GM19463 (cell line): ENCODE measurements at regions not wholly inside any gene's neighbourhood (a gene's known extent, or its start where the extent isn't known, plus 50 kb on each side); places are given as distances from the start of the nearest gene placed in this dataset.
A peak's percentile ranks its signal among the peaks of the same experiment; 100 is the strongest.
"Not testable (repeated sequence)": the region's sequence is repeated elsewhere in the genome, so short reads cannot be mapped to it uniquely, and the experiment has no call there.

ENCODE experiments used
- ATAC-seq: cut with Tn5 transposase; IDR thresholded peaks from one replicate; pipeline ENCODE4 v1.9.1; 2021; ENCODE audit warnings: mild to moderate bottlenecking, moderate library complexity; ENCODE audit not compliant: unreplicated experiment

DNA sequence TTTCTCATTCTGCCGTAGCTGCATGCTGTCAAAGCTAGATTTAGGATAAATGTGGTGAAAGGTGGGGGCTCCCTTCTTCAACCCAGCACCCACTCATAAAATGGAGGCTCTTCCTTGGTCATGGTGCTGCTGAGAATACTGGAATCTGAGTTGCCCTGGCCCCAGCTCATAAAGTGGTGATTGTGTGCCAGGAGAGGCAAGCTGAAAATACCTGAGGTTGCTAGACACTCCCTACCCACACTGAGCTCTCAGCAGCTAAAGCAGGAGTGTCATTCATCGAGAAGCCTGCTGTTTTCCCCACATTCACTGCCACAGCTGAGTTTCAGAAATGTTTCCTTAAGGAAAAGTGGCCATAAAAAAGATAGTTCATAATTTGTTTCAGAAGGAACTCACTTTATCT is 297.1 kb upstream of the RBMS1 start:
- no peak for ATAC-seq

DNA sequence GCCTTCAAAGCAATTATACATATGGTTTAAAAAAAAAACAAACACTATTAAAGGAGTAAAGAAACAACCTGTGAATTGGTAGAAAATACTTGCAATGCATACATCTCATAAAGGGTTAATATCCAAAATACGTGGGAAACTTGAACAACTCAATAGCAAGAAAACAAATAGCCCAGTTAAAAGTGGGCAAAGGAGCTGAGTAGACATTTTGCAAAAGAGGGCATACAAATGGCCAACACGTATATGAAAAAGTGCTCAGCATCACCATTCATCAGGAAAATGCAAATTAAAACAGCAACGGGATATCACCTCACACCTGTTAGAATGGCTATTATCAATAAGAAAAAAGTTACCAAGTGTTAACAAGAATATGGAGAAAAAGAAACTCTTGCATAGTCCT is 298.3 kb upstream of the RBMS1 start:
- no peak for ATAC-seq

DNA sequence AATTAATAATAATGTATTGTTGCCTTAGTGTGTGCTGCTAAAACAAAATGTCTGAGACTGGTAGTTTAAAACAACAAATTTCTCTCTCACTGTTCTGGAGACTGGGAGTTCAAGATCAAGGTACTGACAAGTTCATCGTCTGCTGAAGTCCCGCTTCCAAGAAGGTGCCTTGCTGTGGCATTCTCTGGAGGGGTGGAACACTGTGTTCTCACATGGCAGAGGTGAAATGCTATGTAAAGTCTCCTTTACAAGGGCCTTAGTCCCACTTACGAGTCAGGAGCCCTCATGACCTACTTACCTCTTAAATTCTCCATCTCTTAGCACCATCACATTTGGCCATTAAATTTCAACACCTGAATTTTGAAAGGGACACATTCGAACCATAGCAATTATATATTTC is 299.2 kb upstream of the RBMS1 start:
- ATAC-seq = no peak

DNA sequence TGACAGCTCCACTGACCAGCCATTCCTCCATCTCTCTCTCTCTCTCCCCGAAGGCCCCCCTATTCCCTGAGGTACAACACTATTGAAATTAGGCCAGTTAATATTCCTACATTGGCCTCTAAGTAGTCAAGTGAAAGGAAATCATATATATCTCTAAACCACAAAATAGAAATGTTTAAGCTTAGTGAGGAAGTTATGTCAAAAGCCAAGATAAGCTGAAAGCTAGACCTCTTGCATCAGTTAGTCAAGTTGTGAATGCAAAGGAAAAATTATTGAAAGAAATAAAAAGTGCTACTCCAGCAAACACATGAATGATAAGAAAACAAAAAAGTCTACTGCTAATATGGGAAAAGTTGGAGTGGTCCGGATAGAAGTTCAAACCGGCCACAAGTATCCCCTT is 301.3 kb upstream of the RBMS1 start:
- ATAC-seq = no peak

DNA sequence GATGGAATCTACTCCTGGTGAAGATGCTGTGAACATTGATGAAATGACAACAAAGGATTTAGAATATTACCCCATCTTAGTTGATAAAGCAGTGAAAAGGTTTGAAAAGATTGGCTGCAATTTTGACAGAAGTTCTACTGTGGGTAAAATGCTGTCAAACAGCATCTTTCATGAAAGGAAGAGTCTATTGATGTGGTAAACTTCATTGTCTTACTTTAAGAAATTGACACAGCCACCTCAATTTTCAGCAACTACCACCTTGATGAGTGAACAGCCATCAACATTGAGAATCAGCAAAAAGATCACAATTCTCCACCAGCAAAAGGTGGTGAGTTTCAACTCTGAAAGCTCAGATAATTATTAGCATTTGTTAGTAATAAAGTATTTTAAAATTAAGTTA is 310.3 kb upstream of the RBMS1 start:
- no peak for ATAC-seq

DNA sequence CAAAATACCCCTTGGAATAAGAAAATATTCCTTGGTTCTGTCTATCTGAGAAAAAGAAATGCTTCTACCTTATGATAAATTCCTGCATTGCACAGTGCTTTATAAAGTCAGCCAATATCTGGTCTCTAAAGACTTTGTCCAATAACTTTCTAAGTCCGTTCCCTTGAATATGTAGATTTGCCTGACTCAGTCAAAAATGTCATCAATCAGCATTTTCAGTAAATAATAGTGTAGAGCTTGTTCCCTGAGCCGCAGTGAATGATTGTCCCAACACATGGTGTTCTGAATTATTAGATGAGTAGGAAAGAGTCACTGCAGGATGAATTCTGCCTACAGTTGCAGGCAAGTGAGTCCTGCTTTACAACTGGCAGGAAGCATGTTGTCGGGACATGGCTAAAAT is 316.8 kb upstream of the RBMS1 start:
- no peak for ATAC-seq

DNA sequence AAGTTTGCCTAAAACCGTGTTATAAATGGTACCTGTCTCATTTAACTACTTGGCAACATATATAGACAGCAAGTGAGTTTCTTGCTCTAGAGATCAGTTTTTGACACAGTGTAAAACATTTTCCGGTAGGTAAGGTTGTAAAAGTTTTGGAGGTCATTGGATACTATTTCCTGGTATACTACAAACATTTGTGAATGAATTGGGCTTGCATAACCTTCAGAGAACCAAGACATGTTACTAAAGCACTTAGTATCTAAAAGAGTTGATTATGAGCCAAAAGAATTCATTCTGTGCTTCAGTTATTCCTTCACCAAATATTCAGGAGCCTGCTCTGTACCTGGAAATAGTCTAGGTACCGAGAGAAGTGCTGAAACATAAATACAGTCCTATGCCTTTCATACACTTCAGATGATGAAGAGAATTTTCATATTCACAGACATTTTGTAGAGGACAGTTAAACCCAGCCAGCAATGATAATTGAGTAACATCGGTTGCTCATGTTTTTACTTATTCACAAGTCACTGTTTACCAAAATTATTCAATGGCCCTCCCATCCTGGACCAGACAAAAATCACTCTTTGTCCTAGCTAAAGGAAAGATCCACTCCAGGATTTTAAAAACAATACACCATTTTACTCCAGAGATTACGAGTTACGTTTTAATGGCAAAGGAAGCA is 319.4 kb upstream of the RBMS1 start:
- ATAC-seq = no peak

DNA sequence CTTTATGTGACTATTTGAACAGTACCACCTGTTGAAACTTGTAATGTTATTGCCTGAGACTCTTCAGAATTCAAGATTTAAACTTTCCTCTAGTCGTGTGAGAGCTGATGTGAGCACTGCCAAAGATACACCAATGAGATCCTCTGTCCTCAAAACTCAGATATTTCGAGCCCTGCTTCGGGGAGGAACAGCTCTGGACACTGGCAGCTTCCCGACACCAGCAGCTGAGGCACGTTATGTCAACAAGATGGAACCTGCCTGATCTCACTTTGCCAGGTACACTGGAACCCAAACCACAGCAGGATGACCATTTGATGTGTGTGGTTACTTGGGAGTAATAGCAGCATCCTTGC is 319.9 kb upstream of the RBMS1 start:
- no peak for ATAC-seq

DNA sequence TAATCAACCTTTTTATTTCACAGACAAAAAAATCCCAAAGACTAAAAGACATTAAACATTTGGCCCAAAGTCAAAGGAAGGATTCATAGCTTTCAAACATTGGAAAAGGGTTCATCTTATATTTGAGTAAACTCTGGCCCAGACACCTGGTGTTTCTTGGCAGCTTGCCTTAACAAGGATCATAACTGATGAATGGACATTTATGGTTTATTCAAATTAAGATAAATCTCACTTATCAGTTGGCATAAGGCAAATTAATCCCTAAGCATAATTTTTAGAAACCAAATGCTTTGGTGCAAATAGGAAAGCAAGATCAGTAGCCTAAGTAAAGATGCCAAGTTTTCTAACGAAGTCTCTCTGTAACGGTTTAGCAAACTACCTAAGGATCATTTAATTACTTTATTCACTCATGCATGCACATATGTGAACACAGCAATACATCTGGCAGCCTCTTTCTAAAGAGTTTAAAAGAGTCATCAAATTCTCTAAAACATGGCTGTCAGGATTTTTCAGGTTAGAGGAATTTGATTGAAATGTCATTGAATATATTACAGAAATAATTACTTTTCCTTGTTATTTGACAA is 323.4 kb upstream of the RBMS1 start:
- no peak for ATAC-seq

DNA sequence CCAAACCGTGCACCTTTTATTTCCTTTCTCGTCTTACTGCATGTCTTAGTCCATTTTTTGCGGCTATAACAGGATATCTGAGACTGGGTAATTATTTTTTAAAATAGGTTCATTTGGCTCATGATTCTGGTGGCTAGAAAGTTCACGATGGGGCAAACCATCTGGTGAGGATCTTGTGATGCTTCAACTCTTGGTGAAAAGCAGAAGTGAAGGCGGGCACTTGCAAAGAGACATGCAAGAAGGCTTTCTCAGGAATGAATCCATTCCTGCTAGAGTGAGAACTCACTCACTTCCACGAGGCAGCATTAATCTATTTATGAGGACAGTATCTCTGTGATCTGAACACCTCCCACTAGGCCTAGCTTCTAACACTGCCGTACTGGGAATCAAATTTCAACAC is 327.1 kb upstream of the RBMS1 start:
- no peak for ATAC-seq

DNA sequence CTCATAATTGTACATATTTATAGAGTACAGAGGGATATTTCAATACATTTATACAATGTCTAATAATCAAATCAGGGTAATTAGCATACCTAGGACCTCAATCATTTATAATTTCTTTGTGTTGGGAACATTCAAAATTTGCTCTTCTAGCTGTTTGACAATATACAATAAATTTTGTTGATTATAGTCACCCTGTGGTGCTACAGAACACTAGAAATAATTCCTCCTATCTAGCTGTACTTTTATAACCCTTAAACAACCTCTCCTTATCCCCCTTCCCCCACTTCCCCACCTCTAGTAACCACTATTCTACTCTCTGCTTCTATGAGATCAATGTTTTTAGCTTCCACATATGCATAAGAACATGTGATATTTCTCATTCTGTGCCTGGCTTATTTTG is 328.4 kb upstream of the RBMS1 start:
- no peak for ATAC-seq

DNA sequence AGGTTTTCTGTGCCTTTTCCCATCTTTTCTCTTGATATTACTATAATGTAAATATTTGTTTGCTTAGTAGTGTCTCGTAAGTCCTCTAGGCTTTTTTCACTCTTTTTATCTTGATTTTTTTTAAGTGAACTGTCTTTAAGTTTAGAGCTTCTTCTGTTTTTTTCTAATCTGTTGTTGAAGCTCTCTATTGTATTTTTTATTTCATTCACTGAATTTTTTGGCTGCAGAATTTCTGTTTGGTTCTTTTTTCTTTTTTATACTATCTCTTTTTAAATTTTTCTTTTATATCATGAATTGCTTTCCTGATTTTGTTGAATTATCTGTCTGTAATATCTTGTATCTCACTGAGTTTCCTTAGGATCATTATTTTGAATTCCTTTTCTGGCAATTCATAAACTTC is 331.8 kb upstream of the RBMS1 start:
- no peak for ATAC-seq

DNA sequence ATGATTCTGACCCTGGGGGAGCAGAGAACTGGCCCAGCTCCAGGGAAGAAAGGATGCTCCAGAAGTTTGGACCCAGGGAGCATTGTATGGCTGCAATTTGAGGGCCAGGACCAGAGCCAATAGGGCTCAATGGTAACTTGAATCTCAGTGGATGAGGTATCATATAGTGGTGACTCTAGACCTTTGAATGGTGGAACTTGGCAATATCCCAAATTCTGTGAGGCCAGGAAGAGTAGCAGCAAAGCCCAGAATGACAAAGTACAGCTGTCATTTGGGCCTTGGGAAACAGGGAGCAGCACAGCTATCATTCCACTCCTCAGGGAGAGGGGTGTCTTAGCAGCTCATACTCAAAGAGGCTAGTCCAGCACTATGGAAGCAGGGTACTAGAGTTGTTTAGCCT is 332.9 kb upstream of the RBMS1 start:
- no peak for ATAC-seq

DNA sequence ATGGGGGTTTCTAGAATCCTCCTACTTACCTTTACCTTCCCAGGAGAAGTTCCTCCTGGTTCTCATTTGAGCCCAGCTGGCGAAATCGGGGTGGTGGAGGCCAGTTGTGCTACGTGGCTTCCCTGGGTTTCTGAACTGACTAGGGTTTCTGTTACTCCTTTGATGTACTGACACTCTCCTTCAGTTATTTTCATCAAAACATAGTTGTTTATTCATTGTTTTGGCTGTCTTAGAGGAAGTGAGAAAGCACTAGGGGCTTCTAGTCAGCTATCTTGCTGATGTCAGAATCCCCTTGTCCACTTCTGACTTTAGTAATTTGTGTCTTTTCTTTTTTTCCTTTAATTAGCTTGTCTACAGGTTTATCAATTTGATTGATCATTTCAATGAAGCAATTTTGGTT is 332.2 kb upstream of the TANK start:
- no peak for ATAC-seq

DNA sequence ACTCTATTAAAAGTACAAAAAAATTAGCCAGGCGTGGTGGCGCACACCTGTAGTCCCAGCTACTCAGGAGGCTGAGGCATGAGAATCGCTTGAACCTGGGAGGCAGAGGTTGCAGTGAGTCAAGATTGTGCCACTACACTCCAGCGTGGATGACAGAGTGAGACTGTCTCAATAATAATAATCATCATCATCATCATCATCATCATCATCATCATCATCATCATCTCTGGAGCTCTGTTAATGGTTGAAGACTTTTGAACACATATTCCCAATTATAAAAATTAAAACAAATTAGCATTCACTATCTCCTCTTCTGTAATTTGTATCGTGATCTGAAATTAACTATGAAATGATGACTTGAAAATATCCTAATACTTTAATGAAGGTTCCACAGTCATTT is 327.8 kb upstream of the TANK start:
- ATAC-seq = not testable (repeated sequence)

DNA sequence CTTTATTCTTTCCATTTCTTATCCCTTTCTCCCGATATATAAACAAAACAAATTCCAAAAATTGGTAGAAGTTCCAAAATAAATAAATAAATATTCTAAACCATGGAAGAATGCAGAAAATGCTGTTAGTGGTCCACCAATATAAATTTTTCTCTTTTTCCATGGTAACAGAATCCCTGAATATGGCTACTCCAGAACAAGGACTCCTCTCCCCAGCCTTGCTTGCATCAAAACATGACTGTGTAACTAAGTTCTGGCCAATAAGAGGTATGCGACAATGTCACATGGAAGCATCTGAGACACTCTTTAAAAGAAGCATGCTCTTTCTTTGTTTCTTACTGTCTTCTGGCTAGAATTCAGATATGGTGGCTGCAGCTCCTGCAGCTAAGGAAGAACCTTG is 325.1 kb upstream of the TANK start:
- no peak for ATAC-seq

DNA sequence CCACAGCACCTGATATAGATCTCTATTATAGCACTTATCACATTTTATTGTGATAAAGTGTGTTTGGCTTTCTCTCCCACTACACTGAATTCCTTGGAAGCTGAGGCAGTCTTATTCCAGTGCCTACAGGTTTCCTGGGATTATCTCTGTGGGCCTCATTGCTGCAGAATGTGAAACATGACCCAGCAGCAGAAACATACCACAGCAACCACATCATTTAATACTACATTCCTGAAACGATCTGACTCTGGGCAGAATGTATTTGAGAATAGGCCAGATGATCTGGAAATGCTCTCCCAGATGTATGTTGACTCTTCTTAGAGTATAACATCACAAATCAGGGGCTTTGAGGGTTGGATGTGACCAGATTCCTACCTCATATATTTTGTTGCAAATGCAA is 323.5 kb upstream of the TANK start:
- no peak for ATAC-seq

DNA sequence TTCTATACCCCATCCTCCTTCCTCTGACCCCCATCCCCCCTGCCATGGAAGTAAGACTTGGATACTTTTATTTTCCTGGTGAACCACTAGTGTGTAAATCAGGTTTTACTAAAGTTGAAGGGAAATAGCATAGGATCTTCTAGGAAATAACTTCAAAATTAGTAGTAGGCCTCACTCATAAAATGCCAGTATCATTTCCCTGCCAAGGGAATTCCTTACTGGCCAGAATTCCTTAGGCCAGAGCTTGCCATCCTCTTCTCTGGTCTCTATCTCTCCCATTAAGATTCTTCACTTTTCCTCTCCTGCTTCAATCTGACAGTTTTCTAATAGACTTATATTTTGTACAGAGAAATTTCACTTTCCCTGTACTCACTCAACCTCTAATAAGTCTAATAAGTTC is 322.8 kb upstream of the TANK start:
- no peak for ATAC-seq

DNA sequence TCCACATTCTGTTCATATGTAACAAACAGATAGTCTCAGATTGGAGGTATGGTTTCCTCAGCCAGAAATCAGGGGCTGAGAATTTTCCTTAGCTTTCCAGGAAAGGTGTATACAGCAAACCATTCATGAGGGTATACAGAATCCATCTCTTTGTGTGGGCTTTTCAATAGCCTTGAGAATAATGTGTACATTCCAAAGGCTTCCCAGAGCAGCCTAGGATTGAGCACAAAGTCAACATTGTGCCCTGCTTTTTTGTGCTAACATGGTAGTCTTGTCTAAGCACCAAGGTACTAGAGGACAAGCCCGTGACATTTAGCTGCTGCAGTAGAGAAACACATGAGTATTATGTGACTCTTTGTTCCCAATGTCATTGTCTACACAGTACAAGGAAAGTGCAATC is 322.1 kb upstream of the TANK start:
- no peak for ATAC-seq

DNA sequence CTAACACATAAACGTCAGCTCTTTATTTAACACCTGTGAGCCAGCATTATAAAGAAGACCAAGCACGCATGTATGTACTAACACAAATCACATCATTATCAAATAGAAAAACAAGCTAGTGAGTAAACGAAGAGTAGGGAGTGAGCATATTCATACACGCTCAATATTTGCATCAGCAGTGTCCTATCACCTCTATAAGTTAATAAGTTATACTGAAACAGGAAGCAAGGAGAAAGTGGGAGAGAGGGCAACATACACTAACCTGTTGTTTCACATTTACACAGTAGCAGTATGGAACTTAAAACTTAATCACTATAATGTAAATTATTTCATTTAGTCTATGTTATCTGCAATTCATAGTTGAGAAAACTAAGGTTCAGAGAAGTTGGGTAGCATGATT is 321.5 kb upstream of the TANK start:
- ATAC-seq = peak; percentile 54

DNA sequence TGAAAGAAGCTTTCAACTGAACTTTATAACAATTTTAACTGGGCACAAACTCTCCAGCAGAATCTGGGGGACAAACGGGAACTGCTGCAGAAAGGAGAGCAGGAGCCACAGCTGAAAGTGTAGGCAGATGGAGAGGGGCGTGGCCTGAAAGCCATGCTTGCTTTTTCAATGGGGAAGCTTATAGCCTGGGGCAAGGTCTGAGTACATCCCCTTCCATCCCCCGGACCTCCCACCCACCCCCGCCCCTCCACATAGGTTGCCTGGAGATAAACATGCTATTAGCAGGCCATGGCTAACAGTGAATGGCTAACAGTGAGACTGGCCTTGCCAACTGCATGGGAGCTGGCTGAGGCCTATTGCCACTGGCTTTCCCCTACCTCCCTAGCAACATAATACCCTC is 317.9 kb upstream of the TANK start:
- ATAC-seq = no peak

DNA sequence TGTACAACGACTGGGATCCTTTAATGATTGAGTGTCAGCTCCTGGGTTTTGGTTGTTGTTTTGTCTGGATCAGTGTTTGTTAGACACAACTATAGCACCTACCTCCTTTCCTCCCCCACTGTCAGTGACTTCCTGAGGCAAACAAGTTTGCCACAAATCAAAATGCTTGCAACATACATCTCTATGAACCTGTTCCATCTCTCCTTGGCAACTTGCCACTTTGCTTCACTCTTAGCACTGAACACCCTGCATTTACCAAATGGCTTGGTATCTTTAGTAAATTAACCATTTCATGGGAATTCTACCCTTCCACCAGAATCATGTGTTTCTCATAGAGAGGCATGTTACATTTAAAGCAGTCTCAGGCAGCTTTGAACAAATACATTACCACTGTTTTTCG is 301.1 kb upstream of the TANK start:
- no peak for ATAC-seq

DNA sequence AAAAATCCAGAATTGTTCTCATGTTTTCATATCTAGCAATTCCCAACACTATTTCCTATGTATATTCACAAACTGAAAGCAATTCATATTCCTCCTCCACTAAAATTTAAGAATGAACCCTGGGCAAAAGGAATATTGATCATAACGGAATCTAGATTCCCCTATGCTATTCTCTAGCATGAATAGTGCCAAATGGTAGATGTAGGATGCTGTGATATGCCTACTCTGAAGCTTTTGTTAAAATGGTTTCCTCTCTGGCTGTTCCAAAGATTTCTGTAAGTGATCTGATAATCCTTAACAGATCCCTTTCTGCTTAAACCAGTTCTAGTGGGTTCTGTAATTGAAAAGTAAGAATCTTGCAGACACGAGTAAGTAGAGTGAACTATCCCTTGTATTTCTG is 298.0 kb upstream of the TANK start:
- no peak for ATAC-seq
